SK-N-SH (cell line): ENCODE measurements at regions not wholly inside any gene's neighbourhood (a gene's known extent, or its start where the extent isn't known, plus 50 kb on each side); places are given as distances from the start of the nearest gene placed in this dataset.

Source experiments
- CTCF ChIA-PET: fragments of 300-600, 350-600 bp; formaldehyde crosslinking; extraction: SDS; loops from one replicate; lab custom pipeline; 2021; lab: Yijun Ruan, JAX
- POLR2A ChIA-PET: fragments of 350-600 bp; sonication (Branson Sonifier 250); formaldehyde crosslinking; extraction: SDS; loops from one replicate; lab custom pipeline; 2020; ENCODE audit warnings: antibody characterized with exemption, inconsistent platforms; lab: Yijun Ruan, JAX
- DNase-seq: peaks from one replicate; pipeline ENCODE4 v3.0.0; 2012
- H2AFZ ChIP-seq: fragments of 200-600 bp; sonication (generic); 2 replicates; pipeline ENCODE4 v1.8.1; 2016; ENCODE audit warnings: antibody characterized with exemption, mild to moderate bottlenecking, low read depth
- H3F3A ChIP-seq: fragments of 200-600 bp; sonication (generic); replicated peaks from 2 replicates; pipeline ENCODE3; 2016; ENCODE audit warnings: antibody characterized with exemption, mild to moderate bottlenecking; ENCODE audit not compliant: insufficient read depth
- H3K27ac ChIP-seq, 2 experiments: fragments of 200-500 bp in 1 of 2; fragments of 200-600 bp in 1 of 2; sonication (Bioruptor generic) in 1 of 2; sonication (generic), shearing (Covaris generic) in 1 of 2; 2 replicates each; pipeline versions ENCODE4 v1.5.1 to v1.6.1; 2014 to 2016; ENCODE audit warnings: low read depth in 2 of 2, inconsistent platforms in 1 of 2, low read length in 1 of 2, mild to moderate bottlenecking in 1 of 2, mixed read lengths in 1 of 2
- H3K27me3 ChIP-seq: fragments of 200-600 bp; sonication (generic), shearing (Covaris generic); 2 replicates; pipeline ENCODE4 v1.6.1; 2016; ENCODE audit warnings: mixed run types; ENCODE audit not compliant: insufficient read depth
- H3K36me3 ChIP-seq, 2 experiments: fragments of 200-500 bp in 1 of 2; fragments of 200-600 bp in 1 of 2; sonication (Bioruptor generic) in 1 of 2; sonication (generic) in 1 of 2; replicated peaks in 1 of 2; 2 replicates each; pipeline versions ENCODE3 to v1.5.1; 2014 to 2016; ENCODE audit warnings: low read length in 1 of 2, mild to moderate bottlenecking in 1 of 2; ENCODE audit not compliant: insufficient read depth in 2 of 2, control insufficient read depth in 1 of 2
- H3K4me1 ChIP-seq, 2 experiments: fragments of 200-500 bp in 1 of 2; fragments of 200-600 bp in 1 of 2; sonication (Bioruptor generic) in 1 of 2; sonication (generic), shearing (Covaris generic) in 1 of 2; 2 replicates each; pipeline versions ENCODE4 v1.5.1 to v1.6.1; 2014 to 2016; ENCODE audit warnings: low read depth in 1 of 2, low read length in 1 of 2, mixed run types in 1 of 2; ENCODE audit not compliant: insufficient read depth in 2 of 2, control insufficient read depth in 1 of 2
- H3K4me2 ChIP-seq: fragments of 200-600 bp; sonication (generic), shearing (Covaris generic); 2 replicates; pipeline ENCODE4 v1.6.1; 2017; ENCODE audit warnings: mixed run types
- H3K4me3 ChIP-seq, 2 experiments: fragments of 200-500 bp in 1 of 2; fragments of 200-600 bp in 1 of 2; sonication (Bioruptor generic) in 1 of 2; sonication (generic), shearing (Covaris generic) in 1 of 2; 2 replicates each; pipeline versions ENCODE4 v1.5.1 to v1.8.1; 2014 to 2016; ENCODE audit warnings: low read depth in 2 of 2, inconsistent platforms in 1 of 2, low read length in 1 of 2, mild to moderate bottlenecking in 1 of 2, mixed read lengths in 1 of 2, moderate library complexity in 1 of 2
- H3K79me2 ChIP-seq: fragments of 200-600 bp; sonication (generic); 2 replicates; pipeline ENCODE4 v1.8.1; 2017; ENCODE audit warnings: mild to moderate bottlenecking; ENCODE audit not compliant: insufficient read depth
- H3K9ac ChIP-seq: fragments of 200-600 bp; sonication (generic); 2 replicates; pipeline ENCODE4 v1.6.1; 2017; ENCODE audit warnings: mixed run types
- H3K9me2 ChIP-seq: fragments of 200-600 bp; sonication (generic); 2 replicates; pipeline ENCODE4 v1.6.1; 2017; ENCODE audit warnings: mixed run types
- H3K9me3 ChIP-seq: fragments of 200-600 bp; sonication (generic); 2 replicates; pipeline ENCODE4 v1.6.1; 2017; ENCODE audit warnings: mixed run types, mild to moderate bottlenecking, moderate library complexity
- H4K20me1 ChIP-seq: fragments of 200-600 bp; sonication (generic); 2 replicates; pipeline ENCODE4 v1.6.1; 2017; ENCODE audit warnings: mild to moderate bottlenecking, mixed run types; ENCODE audit not compliant: insufficient read depth
- CTCF ChIP-seq: fragments of 200-600 bp; sonication (generic); IDR thresholded peaks from 2 replicates; pipeline ENCODE4 v1.6.1; 2017; ENCODE audit warnings: antibody characterized with exemption, mild to moderate bottlenecking, moderate library complexity
- ELF1 ChIP-seq: IDR thresholded peaks from 2 replicates; pipeline ENCODE4 v1.4.0; 2012
- EZH2phosphoT487 ChIP-seq: fragments of 200-600 bp; sonication (generic); IDR thresholded peaks from 2 replicates; pipeline ENCODE4 v1.6.1; 2017; ENCODE audit warnings: low read depth, mixed run types, mild to moderate bottlenecking, antibody characterized with exemption, moderate library complexity, borderline replicate concordance
- FOXM1 ChIP-seq: IDR thresholded peaks from 2 replicates; pipeline ENCODE4 v1.4.0; 2012; ENCODE audit warnings: low read depth, mild to moderate bottlenecking
- GATA2 ChIP-seq: sonication (generic); formaldehyde crosslinking; IDR thresholded peaks from 2 replicates; pipeline ENCODE4 v1.5.0; 2020; ENCODE audit warnings: mild to moderate bottlenecking, missing genetic modification reagents
- JUND ChIP-seq: IDR thresholded peaks from 2 replicates; pipeline ENCODE4 v1.4.0; 2012
- MEF2A ChIP-seq: IDR thresholded peaks from 2 replicates; pipeline ENCODE4 v1.4.0; 2012; ENCODE audit warnings: low read depth, borderline replicate concordance
- MXI1 ChIP-seq: IDR thresholded peaks from 2 replicates; pipeline ENCODE4 v1.6.1; 2012; ENCODE audit warnings: mild to moderate bottlenecking, low read depth, low read length, improper control_type of control experiment
- NRF1 ChIP-seq: IDR thresholded peaks from 2 replicates; pipeline ENCODE4 v1.6.1; 2012; ENCODE audit warnings: low read depth, mild to moderate bottlenecking, low read length
- POLR2AphosphoS5 ChIP-seq: IDR thresholded peaks from 2 replicates; pipeline ENCODE4 v1.6.1; 2012; ENCODE audit warnings: low read depth, low read length
- RAD21 ChIP-seq: IDR thresholded peaks from 2 replicates; pipeline ENCODE4 v1.6.1; 2012; ENCODE audit warnings: mild to moderate bottlenecking, low read length
- RFX5 ChIP-seq: IDR thresholded peaks from 2 replicates; pipeline ENCODE4 v1.6.1; 2012; ENCODE audit warnings: mild to moderate bottlenecking, improper control_type of control experiment, low read length
- TAF1 ChIP-seq: IDR thresholded peaks from 2 replicates; pipeline ENCODE4 v1.6.1; 2012; ENCODE audit warnings: low read depth, mild to moderate bottlenecking, low read length, moderate library complexity, borderline replicate concordance
- TEAD4 ChIP-seq: IDR thresholded peaks from 2 replicates; pipeline ENCODE4 v1.4.0; 2012; ENCODE audit warnings: mild to moderate bottlenecking, borderline replicate concordance; ENCODE audit not compliant: insufficient read depth
- USF1 ChIP-seq: IDR thresholded peaks from 2 replicates; pipeline ENCODE4 v1.4.0; 2012; ENCODE audit warnings: low read depth, borderline replicate concordance
- YY1 ChIP-seq: IDR thresholded peaks from 2 replicates; pipeline ENCODE4 v1.4.0; 2012; ENCODE audit warnings: low read depth, mild to moderate bottlenecking
- WGBS: methylation state at CpG from one replicate; pipeline ENCODE4 v1.1.6; 2017; ENCODE audit warnings: low lambda C conversion rate; 5-methylcytosine and 5-hydroxymethylcytosine counted together
- TF ChIP-seq, protein P1 (sequence below): IDR thresholded peaks from 2 replicates; pipeline ENCODE4 v1.4.0; 2012; ENCODE audit warnings: low read depth
- TF ChIP-seq, protein P2 (sequence below): fragments of 150-350 bp; IDR thresholded peaks from 2 replicates; pipeline ENCODE4 v1.6.1; 2016; ENCODE audit warnings: mild to moderate bottlenecking, low read depth, low read length
- TF ChIP-seq, protein P3 (sequence below): IDR thresholded peaks from 2 replicates; pipeline ENCODE4 v1.4.0; 2012; ENCODE audit warnings: low read depth, borderline replicate concordance
- TF ChIP-seq, protein P4 (sequence below): IDR thresholded peaks from 2 replicates; pipeline ENCODE4 v1.6.1; 2012; ENCODE audit warnings: mild to moderate bottlenecking, low read depth, low read length, moderate library complexity

DNA sequence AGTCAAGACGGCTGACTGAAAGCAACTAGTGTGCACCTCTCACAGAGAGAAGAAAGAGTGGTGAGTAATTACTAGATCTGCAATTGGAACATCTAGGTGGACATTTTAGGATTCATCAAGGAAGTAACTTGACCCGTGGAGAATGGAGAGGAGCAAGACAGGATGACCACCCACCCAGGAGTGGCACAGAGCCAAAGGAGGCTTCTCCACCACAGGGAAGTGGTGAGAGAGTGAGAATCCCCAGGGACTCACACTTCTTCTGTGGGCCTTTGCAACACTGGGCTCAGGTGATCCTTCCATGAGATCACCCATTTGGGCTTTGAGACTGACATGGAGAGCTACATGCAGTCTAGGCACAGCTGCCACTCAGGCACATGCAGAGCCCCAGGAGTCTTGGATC is 132.8 kb upstream of the GALNT5 start (continued):
- TF ChIP-seq POLR2AphosphoS5 (no peak), CTCF (no peak), RAD21 (no peak), ELF1 (no peak), RFX5 (no peak), USF1 (no peak)
- TF ChIP-seq, protein P1, sequence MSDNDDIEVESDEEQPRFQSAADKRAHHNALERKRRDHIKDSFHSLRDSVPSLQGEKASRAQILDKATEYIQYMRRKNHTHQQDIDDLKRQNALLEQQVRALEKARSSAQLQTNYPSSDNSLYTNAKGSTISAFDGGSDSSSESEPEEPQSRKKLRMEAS = no peak
- TF ChIP-seq, protein P2, sequence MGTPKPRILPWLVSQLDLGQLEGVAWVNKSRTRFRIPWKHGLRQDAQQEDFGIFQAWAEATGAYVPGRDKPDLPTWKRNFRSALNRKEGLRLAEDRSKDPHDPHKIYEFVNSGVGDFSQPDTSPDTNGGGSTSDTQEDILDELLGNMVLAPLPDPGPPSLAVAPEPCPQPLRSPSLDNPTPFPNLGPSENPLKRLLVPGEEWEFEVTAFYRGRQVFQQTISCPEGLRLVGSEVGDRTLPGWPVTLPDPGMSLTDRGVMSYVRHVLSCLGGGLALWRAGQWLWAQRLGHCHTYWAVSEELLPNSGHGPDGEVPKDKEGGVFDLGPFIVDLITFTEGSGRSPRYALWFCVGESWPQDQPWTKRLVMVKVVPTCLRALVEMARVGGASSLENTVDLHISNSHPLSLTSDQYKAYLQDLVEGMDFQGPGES = no peak

- no peaks in the 10 kb centered on the region for H3K27me3 ChIP-seq
- H2AFZ ChIP-seq = no peak overlapping the region
- no peaks in the 10 kb centered on the region for H3K79me2 ChIP-seq
- no peaks in the 10 kb centered on the region for H3K4me1 ChIP-seq
- WGBS = 23% methylated on average over 1 of the region's 1 CpG
- no peaks in the 10 kb centered on the region for H3K9me2 ChIP-seq
- H3K27ac ChIP-seq = no peak overlapping the region
- H3K9me3 ChIP-seq = no peaks in the 10 kb centered on the region
- no peak overlapping the region for H3K9ac ChIP-seq
- H4K20me1 ChIP-seq = no peaks in the 10 kb centered on the region
- no peak overlapping the region for H3K4me2 ChIP-seq
- ChIA-PET POLR2A (no interaction called here), CTCF (no interaction called here)
- no peaks in the 10 kb centered on the region for H3F3A ChIP-seq
- H3K4me3 ChIP-seq = no peak overlapping the region
- DNase-seq = no peak
- TF ChIP-seq YY1 = no peak
- no peak for TF ChIP-seq EZH2phosphoT487
- TF ChIP-seq GATA2 (CRISPR knock-in tag) = no peak
- TF ChIP-seq USF1 = no peak
- TF ChIP-seq RFX5 = no peak
- TF ChIP-seq MXI1 = no peak
- TF ChIP-seq, protein P3, sequence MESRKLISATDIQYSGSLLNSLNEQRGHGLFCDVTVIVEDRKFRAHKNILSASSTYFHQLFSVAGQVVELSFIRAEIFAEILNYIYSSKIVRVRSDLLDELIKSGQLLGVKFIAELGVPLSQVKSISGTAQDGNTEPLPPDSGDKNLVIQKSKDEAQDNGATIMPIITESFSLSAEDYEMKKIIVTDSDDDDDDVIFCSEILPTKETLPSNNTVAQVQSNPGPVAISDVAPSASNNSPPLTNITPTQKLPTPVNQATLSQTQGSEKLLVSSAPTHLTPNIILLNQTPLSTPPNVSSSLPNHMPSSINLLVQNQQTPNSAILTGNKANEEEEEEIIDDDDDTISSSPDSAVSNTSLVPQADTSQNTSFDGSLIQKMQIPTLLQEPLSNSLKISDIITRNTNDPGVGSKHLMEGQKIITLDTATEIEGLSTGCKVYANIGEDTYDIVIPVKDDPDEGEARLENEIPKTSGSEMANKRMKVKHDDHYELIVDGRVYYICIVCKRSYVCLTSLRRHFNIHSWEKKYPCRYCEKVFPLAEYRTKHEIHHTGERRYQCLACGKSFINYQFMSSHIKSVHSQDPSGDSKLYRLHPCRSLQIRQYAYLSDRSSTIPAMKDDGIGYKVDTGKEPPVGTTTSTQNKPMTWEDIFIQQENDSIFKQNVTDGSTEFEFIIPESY = no peak
- TF ChIP-seq NRF1 = no peak
- TF ChIP-seq JUND = no peak
- no peak for TF ChIP-seq ELF1
- no peak for TF ChIP-seq TEAD4
- no peak for TF ChIP-seq MEF2A
- TF ChIP-seq FOXM1 = no peak
- TF ChIP-seq TAF1 = no peak
- TF ChIP-seq, protein P1 = no peak
- TF ChIP-seq, protein P4, sequence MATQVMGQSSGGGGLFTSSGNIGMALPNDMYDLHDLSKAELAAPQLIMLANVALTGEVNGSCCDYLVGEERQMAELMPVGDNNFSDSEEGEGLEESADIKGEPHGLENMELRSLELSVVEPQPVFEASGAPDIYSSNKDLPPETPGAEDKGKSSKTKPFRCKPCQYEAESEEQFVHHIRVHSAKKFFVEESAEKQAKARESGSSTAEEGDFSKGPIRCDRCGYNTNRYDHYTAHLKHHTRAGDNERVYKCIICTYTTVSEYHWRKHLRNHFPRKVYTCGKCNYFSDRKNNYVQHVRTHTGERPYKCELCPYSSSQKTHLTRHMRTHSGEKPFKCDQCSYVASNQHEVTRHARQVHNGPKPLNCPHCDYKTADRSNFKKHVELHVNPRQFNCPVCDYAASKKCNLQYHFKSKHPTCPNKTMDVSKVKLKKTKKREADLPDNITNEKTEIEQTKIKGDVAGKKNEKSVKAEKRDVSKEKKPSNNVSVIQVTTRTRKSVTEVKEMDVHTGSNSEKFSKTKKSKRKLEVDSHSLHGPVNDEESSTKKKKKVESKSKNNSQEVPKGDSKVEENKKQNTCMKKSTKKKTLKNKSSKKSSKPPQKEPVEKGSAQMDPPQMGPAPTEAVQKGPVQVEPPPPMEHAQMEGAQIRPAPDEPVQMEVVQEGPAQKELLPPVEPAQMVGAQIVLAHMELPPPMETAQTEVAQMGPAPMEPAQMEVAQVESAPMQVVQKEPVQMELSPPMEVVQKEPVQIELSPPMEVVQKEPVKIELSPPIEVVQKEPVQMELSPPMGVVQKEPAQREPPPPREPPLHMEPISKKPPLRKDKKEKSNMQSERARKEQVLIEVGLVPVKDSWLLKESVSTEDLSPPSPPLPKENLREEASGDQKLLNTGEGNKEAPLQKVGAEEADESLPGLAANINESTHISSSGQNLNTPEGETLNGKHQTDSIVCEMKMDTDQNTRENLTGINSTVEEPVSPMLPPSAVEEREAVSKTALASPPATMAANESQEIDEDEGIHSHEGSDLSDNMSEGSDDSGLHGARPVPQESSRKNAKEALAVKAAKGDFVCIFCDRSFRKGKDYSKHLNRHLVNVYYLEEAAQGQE = no peak
- TF ChIP-seq RAD21 = no peak
- H3K36me3 ChIP-seq = no peaks in the 10 kb centered on the region
Measured at GRCh38 chr2:157125685-157126084, 131.8 kb upstream of the GALNT5 start.
